ENCODE measurements at regions not wholly inside any gene's neighbourhood (a gene's known extent, or its start where the extent isn't known, plus 50 kb on each side); places are given as distances from the start of the nearest gene placed in this dataset.
"Not testable (repeated sequence)": the region's sequence is repeated elsewhere in the genome, so short reads cannot be mapped to it uniquely, and the experiment has no call there.

- H4K8ac ChIP-seq (ENCODE audit: low read depth, low read length); H3K14ac ChIP-seq (ENCODE audit: low read length); H3K4me1 ChIP-seq (ENCODE audit: control insufficient read depth in 1 of 2, insufficient read depth in 2 of 2, low read length in 2 of 2); H2BK12ac ChIP-seq (ENCODE audit: low read length); H3K27ac ChIP-seq (ENCODE audit: low read depth, low read length); H3K79me1 ChIP-seq (ENCODE audit: low read length); H4K12ac ChIP-seq (ENCODE audit: low read depth, low read length); H2AK5ac ChIP-seq (ENCODE audit: low read length); H3K27me3 ChIP-seq (ENCODE audit: insufficient read depth, low read length); H3K79me2 ChIP-seq (ENCODE audit: control insufficient read depth, insufficient read depth, low read length, poor library complexity); H3K4ac ChIP-seq (ENCODE audit: low read depth, low read length); H2BK120ac ChIP-seq (ENCODE audit: insufficient read depth, low read length, poor library complexity); H2BK5ac ChIP-seq (ENCODE audit: low read depth, low read length, poor library complexity); H3K9me3 ChIP-seq (ENCODE audit: insufficient read depth, low read depth, low read length); H3K4me2 ChIP-seq (ENCODE audit: low read length); H2AFZ ChIP-seq (ENCODE audit: insufficient read depth, low read length, poor library complexity); DNase-seq; H3K18ac ChIP-seq (ENCODE audit: low read length); H3K23ac ChIP-seq (ENCODE audit: low read length); H3K36me3 ChIP-seq (ENCODE audit: control insufficient read depth in 1 of 2, insufficient read depth in 2 of 2, low read length in 2 of 2); H4K91ac ChIP-seq (ENCODE audit: low read depth, low read length); H3K9ac ChIP-seq (ENCODE audit: low read length); H3K4me3 ChIP-seq (ENCODE audit: low read depth, low read length): not testable (repeated sequence)
- no CpG with 5 or more reads among the region's 8 CpGs for WGBS (ENCODE audit: extremely low coverage, insufficient coverage, insufficient read length)
These were observed 1041.3 kb downstream of the OLFM4 start for GRCh38 chr13:54069958-54070357.

- no peaks in the 10 kb centered on the region for H3K79me2 ChIP-seq (ENCODE audit: control insufficient read depth, insufficient read depth, low read length, poor library complexity)
- no peak overlapping the region for H3K14ac ChIP-seq (ENCODE audit: low read length)
- no peak for DNase-seq
- no peak overlapping the region for H2AK5ac ChIP-seq (ENCODE audit: low read length)
- no peak overlapping the region for H3K18ac ChIP-seq (ENCODE audit: low read length)
- H3K9ac ChIP-seq (ENCODE audit: low read length) = no peak overlapping the region
- H2BK12ac ChIP-seq (ENCODE audit: low read length) = no peak overlapping the region
- no peak overlapping the region for H3K23ac ChIP-seq (ENCODE audit: low read length)
- H2BK120ac ChIP-seq (ENCODE audit: insufficient read depth, low read length, poor library complexity) = no peak overlapping the region
- no peaks in the 10 kb centered on the region for H3K27me3 ChIP-seq (ENCODE audit: insufficient read depth, low read length)
- no peak overlapping the region for H3K4ac ChIP-seq (ENCODE audit: low read depth, low read length)
- no peak overlapping the region for H4K12ac ChIP-seq (ENCODE audit: low read depth, low read length)
- H3K4me3 ChIP-seq (ENCODE audit: low read depth, low read length) = no peak overlapping the region
- no peaks in the 10 kb centered on the region for H3K4me1 ChIP-seq (ENCODE audit: control insufficient read depth in 1 of 2, insufficient read depth in 2 of 2, low read length in 2 of 2)
- no peak overlapping the region for H4K91ac ChIP-seq (ENCODE audit: low read depth, low read length)
- H3K36me3 ChIP-seq (ENCODE audit: control insufficient read depth in 1 of 2, insufficient read depth in 2 of 2, low read length in 2 of 2) = no peaks in the 10 kb centered on the region
- no peak overlapping the region for H2AFZ ChIP-seq (ENCODE audit: insufficient read depth, low read length, poor library complexity)
- H3K27ac ChIP-seq (ENCODE audit: low read depth, low read length) = no peak overlapping the region
- H4K8ac ChIP-seq (ENCODE audit: low read depth, low read length) = no peak overlapping the region
- H3K4me2 ChIP-seq (ENCODE audit: low read length) = no peak overlapping the region
- no peak overlapping the region for H2BK5ac ChIP-seq (ENCODE audit: low read depth, low read length, poor library complexity)
- no peaks in the 10 kb centered on the region for H3K79me1 ChIP-seq (ENCODE audit: low read length)
- peaks cover 3% of the 10 kb centered on the region for H3K9me3 ChIP-seq (ENCODE audit: insufficient read depth, low read depth, low read length)
These were observed 1049.0 kb downstream of the OLFM4 start for GRCh38 chr13:54077569-54077968.

- H2AK5ac ChIP-seq (ENCODE audit: low read length) = no peak overlapping the region
- H2BK120ac ChIP-seq (ENCODE audit: insufficient read depth, low read length, poor library complexity) = no peak overlapping the region
- no peak overlapping the region for H4K8ac ChIP-seq (ENCODE audit: low read depth, low read length)
- no peak overlapping the region for H3K4me3 ChIP-seq (ENCODE audit: low read depth, low read length)
- no peaks in the 10 kb centered on the region for H3K36me3 ChIP-seq (ENCODE audit: control insufficient read depth in 1 of 2, insufficient read depth in 2 of 2, low read length in 2 of 2)
- H3K23ac ChIP-seq (ENCODE audit: low read length) = no peak overlapping the region
- no peak overlapping the region for H3K18ac ChIP-seq (ENCODE audit: low read length)
- H3K4me2 ChIP-seq (ENCODE audit: low read length) = no peak overlapping the region
- no peak overlapping the region for H3K4ac ChIP-seq (ENCODE audit: low read depth, low read length)
- no peaks in the 10 kb centered on the region for H3K27me3 ChIP-seq (ENCODE audit: insufficient read depth, low read length)
- no CpG with 5 or more reads among the region's 3 CpGs for WGBS (ENCODE audit: extremely low coverage, insufficient coverage, insufficient read length)
- H3K9me3 ChIP-seq (ENCODE audit: insufficient read depth, low read depth, low read length) = peaks cover 3% of the 10 kb centered on the region
- no peak overlapping the region for H4K91ac ChIP-seq (ENCODE audit: low read depth, low read length)
- H2AFZ ChIP-seq (ENCODE audit: insufficient read depth, low read length, poor library complexity) = no peak overlapping the region
- H3K27ac ChIP-seq (ENCODE audit: low read depth, low read length) = no peak overlapping the region
- H3K4me1 ChIP-seq (ENCODE audit: control insufficient read depth in 1 of 2, insufficient read depth in 2 of 2, low read length in 2 of 2) = no peaks in the 10 kb centered on the region
- no peak overlapping the region for H2BK12ac ChIP-seq (ENCODE audit: low read length)
- DNase-seq = no peak
- no peak overlapping the region for H3K14ac ChIP-seq (ENCODE audit: low read length)
- no peaks in the 10 kb centered on the region for H3K79me1 ChIP-seq (ENCODE audit: low read length)
- H3K79me2 ChIP-seq (ENCODE audit: control insufficient read depth, insufficient read depth, low read length, poor library complexity) = no peaks in the 10 kb centered on the region
- H4K12ac ChIP-seq (ENCODE audit: low read depth, low read length) = no peak overlapping the region
- H3K9ac ChIP-seq (ENCODE audit: low read length) = no peak overlapping the region
- H2BK5ac ChIP-seq (ENCODE audit: low read depth, low read length, poor library complexity) = no peak overlapping the region
These were observed 1049.8 kb downstream of the OLFM4 start for GRCh38 chr13:54078271-54078870.

- DNase-seq; H3K27me3 ChIP-seq (ENCODE audit: insufficient read depth, low read length); H3K79me2 ChIP-seq (ENCODE audit: control insufficient read depth, insufficient read depth, low read length, poor library complexity); H3K4me3 ChIP-seq (ENCODE audit: low read depth, low read length); H3K79me1 ChIP-seq (ENCODE audit: low read length); H3K14ac ChIP-seq (ENCODE audit: low read length); H2BK12ac ChIP-seq (ENCODE audit: low read length); H3K18ac ChIP-seq (ENCODE audit: low read length); H3K27ac ChIP-seq (ENCODE audit: low read depth, low read length); H3K36me3 ChIP-seq (ENCODE audit: control insufficient read depth in 1 of 2, insufficient read depth in 2 of 2, low read length in 2 of 2); H3K4me1 ChIP-seq (ENCODE audit: control insufficient read depth in 1 of 2, insufficient read depth in 2 of 2, low read length in 2 of 2); H2AFZ ChIP-seq (ENCODE audit: insufficient read depth, low read length, poor library complexity); H2BK5ac ChIP-seq (ENCODE audit: low read depth, low read length, poor library complexity); H3K9ac ChIP-seq (ENCODE audit: low read length); H3K23ac ChIP-seq (ENCODE audit: low read length); H3K4ac ChIP-seq (ENCODE audit: low read depth, low read length); H3K4me2 ChIP-seq (ENCODE audit: low read length); H2AK5ac ChIP-seq (ENCODE audit: low read length); H3K9me3 ChIP-seq (ENCODE audit: insufficient read depth, low read depth, low read length); H2BK120ac ChIP-seq (ENCODE audit: insufficient read depth, low read length, poor library complexity); H4K8ac ChIP-seq (ENCODE audit: low read depth, low read length); H4K91ac ChIP-seq (ENCODE audit: low read depth, low read length); H4K12ac ChIP-seq (ENCODE audit: low read depth, low read length): not testable (repeated sequence)
- WGBS (ENCODE audit: extremely low coverage, insufficient coverage, insufficient read length) = no CpG with 5 or more reads among the region's 11 CpGs
These were observed 1053.7 kb downstream of the OLFM4 start for GRCh38 chr13:54082309-54082708.
